Heart left ventricle (tissue), 13 donors: ENCODE measurements at regions not wholly inside any gene's neighbourhood (a gene's known extent, or its start where the extent isn't known, plus 50 kb on each side); places are given as distances from the start of the nearest gene placed in this dataset.

Experiments used
- CTCF ChIP-seq, 12 donors: fragments of 200-600 bp; sonication (generic) in 4 of 12; IDR thresholded peaks; one replicate each; pipeline versions ENCODE4 v1.5.0 to v1.8.0; 2018 to 2022; ENCODE audit warnings: antibody characterized with exemption in 12 of 12, mild to moderate bottlenecking in 5 of 12
- POLR2A ChIP-seq, 2 donors: fragments of 450-650 bp; IDR thresholded peaks; one replicate each; pipeline ENCODE4 v1.6.1; 2017; ENCODE audit warnings: antibody characterized with exemption in 2 of 2, mild to moderate bottlenecking in 2 of 2, moderate library complexity in 2 of 2
- donor health status: ischemic (EF 13 %, LVEDD 7.1; RV severe dilation, severe dysfunction).
- donor health status: DM: no; HTN: yes; CAD: no.
- donor health status: DM: no; HTN: no; CAD: no.
- donor health status: ischemic (EF 25% LVEDD 6.9; RV normal size, moderate dysfunction).
- donor health status: ischemic (EF 25% LVEDD 5.7; RV mildly dilated, moderate dysfunction).
- donor health status: ischemic (EF 35%, LVEDD 5.7; RV mildly dilated, moderate dysfunction).
- donor health status: nonischemic (EF 11% LVEDD 7.7; RV severe dilation, severe dysfunction).
- donor health status: DM: yes; HTN: yes; CAD: no.
- donor health status: PGD.
- donor health status: ischemic (EF 29% LVEDD 5.4; RV normal size, mild dysfunction).
- donor health status: nonischemic (EF 23%, LVEDD 6.1; RV moderate dilation, normal function).

- TF ChIP-seq CTCF (IDR thresholded peaks at IDR 0.05) (no peak), POLR2A (IDR thresholded peaks at IDR 0.05) (no peak)
Observed at GRCh38 chr14:60589442-60589841, 59.8 kb downstream of the SIX1 start.
